GM18907 (cell line): ENCODE measurements at regions not wholly inside any gene's neighbourhood (a gene's known extent, or its start where the extent isn't known, plus 50 kb on each side); places are given as distances from the start of the nearest gene placed in this dataset.
"Not testable (repeated sequence)": the region's sequence is repeated elsewhere in the genome, so short reads cannot be mapped to it uniquely, and the experiment has no call there.

Experiments used
- ATAC-seq: cut with Tn5 transposase; IDR thresholded peaks from one replicate; pipeline ENCODE4 v1.9.1; 2021; ENCODE audit warnings: mild to moderate bottlenecking, moderate library complexity; ENCODE audit not compliant: unreplicated experiment

- ATAC-seq, result no peak
Observed at GRCh38 chr2:147041121-147041494, 803.7 kb upstream of the ACVR2A start.

DNA sequence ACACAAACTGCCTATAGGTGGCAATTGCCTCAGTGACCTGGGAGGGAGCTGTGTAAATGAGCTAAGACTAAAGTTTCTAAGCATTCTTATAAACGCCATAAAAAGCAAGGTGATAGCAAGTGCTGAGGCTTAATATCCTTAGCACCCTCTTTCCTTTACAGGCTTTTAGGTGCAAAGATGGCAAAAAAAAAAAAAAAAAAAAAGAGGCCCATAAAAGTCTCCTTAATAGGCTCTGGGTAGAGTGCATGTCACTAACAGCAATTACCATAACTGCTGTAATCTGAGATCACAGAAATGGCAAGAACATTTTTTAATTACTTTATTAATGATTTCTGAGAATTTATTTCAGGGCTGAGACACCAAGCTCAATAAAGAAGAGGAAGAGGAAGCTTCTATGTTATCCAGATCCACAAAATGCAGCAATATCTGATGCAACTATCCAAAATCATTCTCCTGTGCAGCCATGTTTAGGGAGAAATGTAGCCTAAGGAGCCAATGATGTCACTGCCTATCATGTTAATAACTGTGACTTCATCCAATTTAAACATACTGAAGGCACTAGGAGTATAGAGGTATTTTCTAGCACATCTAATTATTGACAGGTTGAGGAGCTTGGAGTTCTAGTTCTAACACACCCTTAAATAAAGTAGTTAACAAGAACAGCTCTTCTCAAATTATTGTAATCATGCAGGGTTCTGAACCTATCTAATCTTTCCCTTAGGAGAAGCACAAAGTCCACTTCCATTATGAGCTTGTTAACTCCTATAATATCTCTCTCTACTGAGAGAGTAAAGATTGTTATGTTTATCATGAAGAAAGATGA, 804.3 kb upstream of the ACVR2A start:
- ATAC-seq, result no peak

GRCh38 chr2:147037048-147037447, 807.8 kb upstream of the ACVR2A start:
- ATAC-seq, result no peak

GRCh38 chr2:147033044-147033443, 811.8 kb upstream of the ACVR2A start:
- ATAC-seq, result no peak

- no peak for ATAC-seq
Observed at GRCh38 chr2:147031897-147032296, 812.9 kb upstream of the ACVR2A start.

- no peak for ATAC-seq
Observed at GRCh38 chr2:147030966-147031720, 813.7 kb upstream of the ACVR2A start.

GRCh38 chr2:147027436-147027835, 817.4 kb upstream of the ACVR2A start:
- no peak for ATAC-seq

GRCh38 chr2:147026664-147027295, 818.0 kb upstream of the ACVR2A start:
- ATAC-seq, result no peak

DNA sequence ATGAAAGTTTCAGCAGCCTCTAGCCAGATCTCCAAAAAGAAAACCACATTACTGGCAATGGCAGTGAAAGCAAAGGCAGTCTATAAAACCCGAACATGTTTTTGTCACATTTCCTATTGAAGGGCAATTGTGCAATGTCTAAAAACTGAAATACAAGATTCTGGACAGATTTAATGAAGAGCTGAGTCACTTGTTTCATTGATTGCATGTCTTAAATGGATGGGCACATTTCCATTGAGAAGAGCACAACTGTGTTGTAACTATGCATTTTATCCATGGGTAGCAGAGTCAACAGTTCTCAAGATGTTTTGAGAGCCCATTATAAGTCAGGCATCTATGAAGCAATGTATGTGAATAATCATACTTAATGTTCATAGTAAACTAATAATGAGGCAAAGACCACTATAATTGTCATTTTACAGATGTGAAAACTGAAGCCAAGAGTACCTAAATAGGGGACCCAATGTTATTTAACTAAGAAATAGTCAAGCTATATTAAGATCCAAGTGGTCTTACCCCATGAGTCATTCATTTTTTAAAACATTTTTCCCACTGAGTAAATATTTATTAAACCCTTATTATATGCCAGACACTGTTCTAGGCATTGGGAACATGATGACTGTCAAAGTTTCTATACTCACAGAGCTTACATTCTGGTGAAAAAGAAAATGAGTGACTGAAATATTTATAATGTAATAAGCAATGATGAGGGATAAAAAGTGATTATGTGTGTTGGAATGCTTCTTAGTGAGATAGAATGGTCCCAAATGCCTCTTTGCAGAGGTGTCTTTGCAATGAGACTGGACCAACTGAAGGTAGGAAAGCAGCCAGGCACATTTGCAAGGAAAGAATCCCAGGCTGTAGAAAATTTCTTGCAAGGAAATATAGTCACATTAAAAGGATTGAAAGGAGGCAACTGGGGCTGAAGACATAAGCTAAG, 818.9 kb upstream of the ACVR2A start:
- no peak for ATAC-seq

DNA sequence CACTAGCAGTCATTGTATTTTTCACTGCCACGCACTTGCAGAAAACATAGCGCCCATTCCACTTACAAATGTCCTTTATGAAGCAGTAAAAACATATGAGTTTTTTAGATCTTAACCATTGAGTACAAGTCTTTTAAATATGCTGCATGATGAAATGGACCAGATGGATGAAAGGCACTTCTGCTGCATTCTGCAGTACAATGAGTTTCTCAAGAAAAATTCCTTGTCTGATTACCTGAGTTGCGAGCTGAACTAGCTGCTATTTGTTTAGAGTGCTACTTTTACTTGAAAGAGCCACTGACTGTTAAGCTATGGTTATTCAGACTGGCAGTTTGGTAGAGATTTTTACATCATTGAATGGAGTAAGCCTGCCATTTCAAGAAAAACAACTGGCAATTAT, 825.5 kb upstream of the ACVR2A start:
- ATAC-seq, result no peak

DNA sequence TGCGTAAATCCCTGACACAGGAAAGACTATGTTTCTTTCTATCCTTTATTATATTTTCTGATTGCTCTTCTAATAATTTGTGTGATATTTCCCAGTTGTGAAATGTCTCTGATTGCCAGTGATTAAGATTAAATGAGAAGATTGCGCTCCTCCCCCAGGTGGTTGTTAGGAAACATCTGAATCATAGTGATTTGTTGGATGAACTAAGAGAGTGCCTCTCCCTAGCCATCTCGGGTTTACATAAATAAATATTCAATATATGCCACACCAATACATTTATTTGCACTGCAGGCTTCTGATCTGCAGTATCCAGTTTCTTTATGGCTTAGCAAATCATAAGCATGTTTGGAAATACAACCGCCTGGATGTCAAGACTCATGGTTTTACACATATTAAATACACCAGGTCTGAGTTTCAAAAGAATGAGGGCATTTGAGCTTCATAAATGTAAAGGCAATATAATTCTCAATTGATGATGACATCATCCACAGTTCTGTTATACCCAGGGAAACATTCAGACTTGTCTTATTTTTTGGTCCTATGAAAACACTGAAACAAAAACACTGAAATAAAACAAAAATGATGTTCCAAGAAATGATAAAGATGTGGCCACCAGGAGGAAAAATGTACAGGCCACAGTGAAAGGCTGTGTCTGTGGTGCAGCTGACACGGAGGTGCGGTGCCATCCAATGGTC, 826.7 kb upstream of the ACVR2A start:
- ATAC-seq, result no peak

GRCh38 chr2:147016181-147016580, 828.6 kb upstream of the ACVR2A start:
- no peak for ATAC-seq

GRCh38 chr2:147015591-147015990, 829.2 kb upstream of the ACVR2A start:
- no peak for ATAC-seq

DNA sequence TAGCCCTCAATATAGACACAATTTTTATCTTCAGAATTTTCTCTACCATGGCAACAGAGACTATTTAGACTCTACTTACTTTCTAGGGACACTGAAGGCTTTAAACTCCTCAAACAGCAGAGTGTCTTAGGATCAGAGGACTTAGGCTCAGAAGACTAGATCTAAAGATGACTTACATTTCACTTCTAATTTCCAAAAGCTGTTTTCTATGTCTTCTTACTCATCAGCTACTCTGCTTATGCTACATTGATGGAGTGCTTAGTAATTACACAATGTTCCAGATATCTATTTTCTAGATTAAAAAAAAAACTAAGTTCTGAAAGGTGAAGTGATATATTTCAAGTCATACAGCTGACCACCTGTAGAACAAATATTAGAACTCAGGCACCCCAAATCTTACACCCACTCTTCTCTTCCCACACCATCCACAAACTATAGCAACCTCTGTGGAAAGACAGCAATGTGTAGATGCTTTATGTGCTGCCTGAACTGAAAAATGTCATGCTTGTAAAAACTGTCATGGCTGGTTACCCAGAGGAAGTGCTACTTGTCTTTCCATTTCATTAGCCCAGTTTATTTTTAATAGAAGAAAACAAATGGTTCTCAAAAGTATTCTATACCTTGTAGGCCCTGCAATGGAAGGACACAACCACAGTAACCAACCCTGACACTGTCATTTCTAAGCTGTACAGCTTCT, 831.0 kb upstream of the ACVR2A start:
- no peak for ATAC-seq

DNA sequence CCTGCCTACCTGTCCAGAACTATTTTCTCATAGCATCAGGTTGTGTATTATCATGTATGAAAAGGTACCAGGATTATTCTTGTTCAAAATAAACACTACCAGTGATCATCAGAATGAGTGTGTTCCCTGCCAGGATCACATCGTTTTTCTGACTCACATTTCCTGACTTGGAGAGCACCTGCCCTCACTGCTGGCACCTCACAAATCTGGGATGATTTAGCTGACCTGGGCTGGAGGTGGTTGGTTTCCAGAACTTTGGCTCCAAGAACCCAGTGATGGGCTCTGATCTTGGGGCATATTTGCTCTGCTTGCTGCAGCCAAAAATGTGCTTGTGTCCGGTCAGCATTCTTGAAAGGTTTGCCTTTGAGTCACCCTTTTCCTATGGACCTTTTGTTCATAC, 836.3 kb upstream of the ACVR2A start:
- no peak for ATAC-seq

DNA sequence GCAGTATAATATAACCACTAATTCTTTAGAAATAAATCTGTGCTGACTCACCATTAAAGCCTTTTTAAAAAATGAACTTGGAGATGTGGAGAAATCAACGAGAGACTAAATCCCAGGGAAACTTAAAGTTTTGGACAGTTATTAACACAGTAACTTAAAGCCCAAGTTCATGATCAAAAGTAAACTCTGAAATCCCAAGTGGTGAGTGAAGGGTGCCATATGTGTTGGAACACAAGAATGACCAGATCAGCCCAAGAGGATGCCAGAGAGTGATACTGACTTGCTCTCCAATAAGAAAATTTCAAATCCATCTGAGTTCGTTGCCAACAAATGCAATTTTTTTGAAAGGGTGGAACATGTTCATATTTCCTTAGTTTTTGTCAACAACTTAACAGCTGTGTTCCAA, 838.1 kb upstream of the ACVR2A start:
- no peak for ATAC-seq

GRCh38 chr2:147003081-147003480, 841.7 kb upstream of the ACVR2A start:
- no peak for ATAC-seq

DNA sequence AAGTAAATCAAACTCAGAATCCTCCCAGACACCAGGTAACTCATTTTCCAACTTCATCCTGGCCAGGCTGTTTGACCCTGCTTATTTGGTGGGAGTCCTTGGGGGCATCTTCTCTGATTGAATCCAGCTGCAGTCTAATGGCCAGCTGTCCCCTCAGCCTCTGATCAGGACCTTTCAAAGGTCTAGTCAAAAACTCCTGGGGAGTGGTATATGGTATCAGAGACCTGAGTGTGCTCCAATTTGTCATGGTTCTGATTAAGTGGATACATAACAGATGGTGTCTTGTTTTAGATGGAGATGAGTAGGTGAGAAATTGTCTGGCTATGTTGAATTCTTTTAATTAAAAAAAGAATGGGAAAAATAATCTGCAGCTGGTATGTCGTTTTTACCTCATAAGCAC, 842.6 kb upstream of the ACVR2A start:
- no peak for ATAC-seq

DNA sequence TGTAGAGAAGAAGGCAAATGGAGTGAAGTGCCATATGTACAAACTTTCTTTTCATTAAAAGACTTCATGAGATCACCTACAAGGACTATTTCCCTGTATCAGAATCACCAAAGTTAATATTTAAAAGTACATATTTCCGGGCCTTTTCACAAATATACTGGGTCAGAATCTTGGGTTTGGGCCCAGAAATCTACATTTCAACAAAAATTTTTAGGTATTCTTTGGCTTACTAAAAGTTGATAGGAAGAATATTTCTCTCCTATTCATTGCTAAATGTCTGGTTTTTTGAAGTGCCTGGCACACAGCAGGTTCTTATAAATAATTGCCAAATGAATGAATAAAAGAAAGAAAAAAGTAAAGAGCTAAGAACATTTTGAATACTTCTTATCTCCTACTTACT, 843.8 kb upstream of the ACVR2A start:
- no peak for ATAC-seq

GRCh38 chr2:147000151-147000550, 844.7 kb upstream of the ACVR2A start:
- ATAC-seq, result not testable (repeated sequence)
